Stimulated activated CD4-positive, alpha-beta T cell treated with anti-CD3 and anti-CD28 coated beads, TNF-alpha, amount 100 ng/mL, for 24 hours (primary cell): ENCODE measurements at regions not wholly inside any gene's neighbourhood (a gene's known extent, or its start where the extent isn't known, plus 50 kb on each side); places are given as distances from the start of the nearest gene placed in this dataset.
"Not testable (repeated sequence)": the region's sequence is repeated elsewhere in the genome, so short reads cannot be mapped to it uniquely, and the experiment has no call there.

Experiments
- DNase-seq, 3 experiments: peaks; one replicate each; pipeline ENCODE4 v3.0.0-alpha.2; 2020; ENCODE audit warnings: low read depth in 3 of 3

DNA sequence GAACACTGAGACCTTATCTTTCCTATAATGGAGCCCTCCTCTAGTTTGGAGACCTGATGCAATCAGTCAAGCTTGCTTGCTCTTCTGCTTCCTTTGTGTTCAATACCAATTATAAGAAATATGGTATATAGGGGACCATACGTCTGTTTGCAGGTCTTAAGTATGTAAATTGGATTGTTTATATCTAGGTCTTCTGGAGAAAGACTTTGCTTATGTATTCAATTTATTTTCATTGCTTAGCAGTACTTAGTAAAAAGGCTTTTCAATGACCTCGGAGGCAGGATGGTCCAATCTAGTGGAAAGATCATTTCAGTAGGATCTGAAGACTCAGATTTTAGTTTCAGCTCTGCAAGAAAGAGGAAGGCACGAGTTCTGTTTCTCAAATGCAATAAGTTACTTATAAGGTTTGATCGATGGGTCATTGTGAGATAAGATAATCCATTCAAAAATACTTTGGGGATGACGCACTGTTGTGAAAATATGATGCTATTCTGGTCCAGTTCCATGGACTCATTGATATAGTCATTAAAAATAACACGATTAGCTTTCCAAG is 571.6 kb downstream of the SH2D4B start:
- DNase-seq, result no peak

DNA sequence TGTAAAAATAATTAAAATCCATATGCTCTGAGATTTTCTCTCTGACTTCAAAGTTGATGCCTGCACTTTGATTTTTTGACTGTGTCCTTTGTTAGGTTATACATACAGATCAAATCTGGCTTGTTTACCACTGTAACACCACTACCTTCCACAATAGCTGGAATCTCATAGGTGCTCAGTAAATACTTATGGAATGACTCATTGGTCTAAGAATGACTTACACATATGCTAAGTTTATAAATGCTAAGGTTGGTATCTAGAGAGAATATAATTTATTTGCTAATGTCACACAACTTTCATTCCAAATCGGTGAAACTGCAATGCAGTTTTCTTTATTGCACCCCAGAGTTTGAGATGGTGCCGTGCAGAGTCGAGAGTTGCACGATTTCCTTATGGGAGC is 578.5 kb downstream of the SH2D4B start:
- DNase-seq, result no peak

DNA sequence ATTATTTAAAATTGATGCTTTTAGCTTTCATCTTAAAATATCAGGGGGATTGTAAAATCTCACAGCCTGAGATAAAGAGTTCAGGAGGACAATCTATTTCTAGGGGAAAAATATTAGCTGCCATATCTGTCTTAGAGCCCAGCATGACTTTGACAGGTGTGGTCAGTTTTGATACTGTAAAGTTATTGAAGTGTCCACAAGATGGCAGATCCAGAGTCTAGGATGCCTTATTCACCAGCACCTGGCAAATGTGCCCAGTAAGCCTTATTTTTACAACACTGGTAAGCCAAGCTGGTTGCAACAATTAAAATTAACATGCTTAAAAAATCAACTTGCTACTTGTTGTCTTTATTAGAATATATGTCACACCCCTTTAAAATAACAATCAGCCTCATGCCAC is 579.3 kb downstream of the SH2D4B start:
- no peak for DNase-seq

DNA sequence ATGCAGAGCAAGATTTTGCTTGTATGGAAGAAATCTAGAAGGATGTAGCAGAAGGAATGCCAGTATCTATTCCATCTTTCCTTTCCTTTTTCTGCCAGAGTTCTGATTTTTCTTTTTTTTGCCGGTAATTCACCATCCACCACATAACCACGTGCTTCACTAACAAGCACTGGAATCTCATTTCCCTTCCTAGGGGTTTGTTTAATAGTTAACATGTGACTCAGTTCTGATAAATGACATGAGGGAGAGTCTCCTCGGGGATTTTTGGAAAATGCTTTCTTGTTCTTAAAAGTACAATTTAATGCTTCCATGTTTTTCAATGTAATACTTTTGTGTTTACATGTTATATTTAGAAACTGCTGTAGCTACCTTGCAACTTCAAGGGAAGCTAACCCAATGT is 590.2 kb downstream of the SH2D4B start:
- no peak for DNase-seq

DNA sequence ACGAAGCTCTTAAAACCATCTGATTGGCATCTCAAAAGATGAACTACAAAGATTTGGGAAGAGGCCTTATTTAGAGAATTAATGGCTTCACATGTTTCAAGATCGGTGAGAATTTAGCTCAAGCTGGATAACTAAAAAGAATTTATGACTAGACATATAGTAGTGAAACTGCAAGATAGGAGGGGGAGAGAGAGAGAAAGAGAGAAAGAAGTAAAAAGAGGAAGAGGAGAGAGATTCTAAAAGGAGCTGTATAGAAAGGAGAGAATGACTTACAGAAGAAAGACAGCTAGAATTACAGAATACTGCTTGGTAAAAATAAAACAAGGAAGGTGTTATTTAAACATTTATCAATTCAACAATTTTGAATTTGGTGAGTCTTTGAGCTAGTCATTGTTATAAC is 592.3 kb downstream of the SH2D4B start:
- DNase-seq, result no peak

DNA sequence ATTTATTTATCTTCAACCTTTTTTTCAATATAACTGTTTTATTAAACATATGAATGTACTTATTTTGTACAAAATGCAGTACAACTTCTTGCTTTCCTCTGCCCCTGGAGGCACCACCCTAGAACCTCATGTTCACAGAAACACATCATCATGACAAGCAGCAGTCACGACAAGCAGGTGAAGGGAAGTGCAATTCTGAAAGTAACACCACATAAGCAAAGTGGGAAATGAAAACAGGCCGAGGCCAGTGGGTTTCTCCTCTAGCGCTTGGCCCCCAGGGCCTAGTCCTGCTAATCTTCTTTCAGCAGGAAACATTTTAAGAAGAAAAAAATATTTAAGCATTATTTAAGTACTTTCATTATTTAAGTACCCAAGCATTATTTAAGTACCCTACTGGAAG is 598.1 kb downstream of the SH2D4B start:
- DNase-seq, result no peak

DNA sequence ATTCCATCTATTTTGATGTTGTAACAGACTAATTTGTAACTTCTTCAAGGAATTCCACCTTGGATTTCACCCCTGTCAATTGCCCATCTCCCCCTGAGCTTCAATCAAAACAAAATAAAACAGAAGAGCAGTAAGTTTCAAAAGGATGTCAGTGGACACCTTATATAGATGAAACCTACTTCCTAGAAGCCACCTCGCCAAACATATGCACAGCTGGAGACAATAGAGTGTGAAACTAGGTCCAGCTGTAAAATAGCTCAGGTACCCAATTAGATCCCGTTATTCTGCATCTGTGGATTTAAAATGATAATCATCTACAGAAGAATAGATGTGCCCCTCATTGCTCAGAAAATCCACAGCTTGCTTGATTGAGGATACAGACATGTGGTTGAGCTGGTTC is 598.6 kb downstream of the SH2D4B start:
- DNase-seq, result no peak

DNA sequence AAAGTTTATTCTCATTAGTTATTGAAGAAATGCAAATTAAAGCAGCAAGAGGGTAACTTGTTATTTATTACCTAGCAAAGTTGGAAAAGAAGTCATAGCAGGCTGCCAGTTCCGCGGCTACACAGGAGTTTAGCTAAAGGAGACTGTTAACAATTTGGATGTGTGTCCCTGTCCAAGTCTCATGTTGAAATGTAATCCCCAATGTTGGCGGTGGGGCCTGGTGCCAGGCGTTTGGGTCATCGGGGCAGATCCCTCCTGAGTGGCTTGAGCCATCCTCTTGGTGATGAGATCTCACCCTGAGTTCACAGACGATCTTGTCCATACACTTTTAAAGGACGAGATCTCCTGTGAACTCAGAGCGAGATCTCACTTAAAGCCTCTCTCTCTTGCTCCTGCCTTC is 608.3 kb downstream of the SH2D4B start:
- DNase-seq, result no peak

DNA sequence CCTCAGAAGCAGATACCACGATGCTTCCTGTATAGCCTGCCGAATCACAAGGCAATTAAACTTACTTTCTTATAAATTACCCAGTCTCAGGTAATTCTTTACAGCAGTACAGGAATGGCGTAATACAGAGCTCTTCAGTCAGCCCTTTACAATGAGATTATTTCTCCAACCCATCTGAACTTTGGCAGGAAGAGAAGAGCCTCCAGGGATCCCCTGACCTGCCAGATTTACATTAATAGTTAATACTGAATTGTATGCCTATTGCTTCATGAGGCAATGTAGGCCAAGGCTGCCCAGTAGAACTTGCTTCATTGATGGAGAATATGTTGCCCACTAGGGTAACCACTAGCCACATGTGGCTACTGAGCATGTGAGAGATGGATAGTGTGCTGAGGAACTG is 608.7 kb downstream of the SH2D4B start:
- DNase-seq, result no peak

DNA sequence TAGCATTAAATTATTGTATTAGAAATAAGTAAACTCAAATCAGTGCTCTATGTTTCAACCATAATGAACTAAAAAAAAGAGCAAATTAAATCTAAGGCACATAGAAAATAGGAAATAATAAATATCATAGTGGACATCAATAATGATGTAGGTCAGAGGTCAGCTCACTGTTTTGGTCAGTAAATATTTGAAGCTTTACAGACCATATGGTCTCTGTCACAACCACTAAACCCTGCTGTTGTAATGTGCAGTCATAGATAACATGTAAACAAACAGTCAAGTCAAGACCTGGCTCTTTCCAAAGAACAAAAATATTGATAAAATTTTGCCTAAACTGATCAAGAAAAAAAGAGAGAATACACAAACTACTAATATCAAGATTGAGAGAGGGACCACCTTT is 615.0 kb downstream of the SH2D4B start:
- DNase-seq, result no peak

DNA sequence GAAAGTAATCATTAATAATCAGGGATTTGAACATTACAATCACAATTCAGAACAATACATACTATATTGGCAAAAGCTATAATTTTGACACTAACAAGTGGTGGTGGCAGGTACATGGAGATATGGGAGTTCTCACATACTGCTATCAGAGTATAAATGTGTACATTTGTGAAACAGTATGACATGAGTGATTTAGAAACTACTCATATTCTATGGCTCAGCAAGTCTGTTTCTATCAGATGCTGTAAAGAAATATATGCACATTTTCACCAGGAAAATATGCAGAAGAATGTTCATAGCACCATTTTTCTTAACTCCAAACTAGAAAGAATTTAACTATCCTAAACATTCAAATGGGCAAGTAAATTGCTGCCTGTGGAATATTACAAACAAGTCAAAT is 620.0 kb downstream of the SH2D4B start:
- no peak for DNase-seq

DNA sequence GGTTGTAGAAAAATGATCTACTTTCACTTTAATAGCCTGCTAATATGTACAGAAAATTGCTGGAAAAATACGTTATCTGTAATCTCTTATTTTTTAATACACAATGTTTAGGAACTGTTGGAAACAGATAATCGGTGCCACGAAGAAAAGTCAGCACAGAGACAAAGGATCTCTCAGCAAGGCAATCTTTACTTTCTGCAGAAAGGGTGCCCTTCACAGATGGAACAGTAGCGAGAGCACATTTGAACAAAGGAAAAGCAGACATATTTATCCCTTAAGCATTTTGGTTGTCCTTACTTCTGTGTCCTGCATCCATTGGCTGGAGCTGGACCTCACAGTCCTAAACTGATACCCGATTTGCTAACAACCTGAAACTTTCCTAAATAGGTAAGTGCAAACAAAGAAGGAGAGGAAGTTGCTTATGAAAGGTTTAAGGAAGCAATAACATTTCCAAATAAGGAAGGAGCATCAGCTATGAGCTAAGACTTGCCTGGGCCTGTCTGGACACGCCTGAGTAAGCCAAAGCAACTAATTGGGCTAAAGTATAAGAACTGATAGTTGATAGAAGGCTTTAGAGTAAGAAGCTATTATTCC is 640.0 kb downstream of the SH2D4B start:
- no peak for DNase-seq

DNA sequence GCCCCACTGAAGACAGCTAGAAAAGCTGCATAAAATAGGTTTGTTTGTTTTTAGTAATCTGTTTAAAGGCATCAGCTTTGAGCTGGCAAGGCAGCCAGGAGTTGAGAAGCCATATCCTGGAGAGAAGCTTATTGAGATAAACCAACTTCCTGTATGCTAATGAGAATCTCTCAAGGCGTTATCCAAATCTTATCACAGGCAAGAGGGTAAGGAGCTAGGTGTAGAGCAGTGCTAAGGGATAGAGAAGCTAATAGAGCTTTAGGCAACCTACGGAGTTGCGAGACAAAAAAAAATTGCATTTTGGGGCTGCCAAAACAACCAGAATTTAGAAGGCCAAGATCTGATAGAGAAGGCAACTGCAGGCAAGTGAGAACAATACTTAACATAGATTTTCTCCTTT is 641.6 kb downstream of the SH2D4B start:
- no peak for DNase-seq

DNA sequence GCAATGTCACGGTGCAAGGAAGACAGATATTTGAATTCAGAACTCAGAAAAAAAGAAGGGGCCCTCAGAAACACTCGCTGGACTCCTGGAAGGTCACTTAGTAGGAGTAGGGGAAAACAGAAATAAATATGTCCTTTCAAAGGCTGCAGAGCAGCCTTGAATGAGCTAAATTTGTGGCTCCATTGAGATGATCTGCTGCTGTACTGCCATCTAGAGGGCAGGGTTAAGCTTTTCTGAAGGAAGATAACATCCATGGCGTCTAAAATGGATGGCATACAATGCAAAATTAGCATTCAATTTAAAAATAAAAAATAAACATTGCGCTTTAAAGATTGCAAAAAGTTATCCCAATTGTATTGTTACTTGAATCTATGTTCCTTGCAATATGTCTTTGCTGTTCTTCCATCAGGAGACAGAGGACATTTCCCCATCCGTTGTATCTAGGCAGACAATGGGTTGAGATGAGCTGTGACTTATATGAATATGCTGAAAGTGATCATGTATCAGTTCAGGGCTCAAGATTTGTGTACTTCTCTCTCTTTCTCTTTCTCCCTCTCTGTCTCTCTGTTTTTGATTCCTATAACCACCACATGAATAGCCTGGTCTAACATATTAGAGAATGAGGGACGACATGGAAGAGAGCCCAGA is 642.2 kb downstream of the SH2D4B start:
- no peak for DNase-seq

DNA sequence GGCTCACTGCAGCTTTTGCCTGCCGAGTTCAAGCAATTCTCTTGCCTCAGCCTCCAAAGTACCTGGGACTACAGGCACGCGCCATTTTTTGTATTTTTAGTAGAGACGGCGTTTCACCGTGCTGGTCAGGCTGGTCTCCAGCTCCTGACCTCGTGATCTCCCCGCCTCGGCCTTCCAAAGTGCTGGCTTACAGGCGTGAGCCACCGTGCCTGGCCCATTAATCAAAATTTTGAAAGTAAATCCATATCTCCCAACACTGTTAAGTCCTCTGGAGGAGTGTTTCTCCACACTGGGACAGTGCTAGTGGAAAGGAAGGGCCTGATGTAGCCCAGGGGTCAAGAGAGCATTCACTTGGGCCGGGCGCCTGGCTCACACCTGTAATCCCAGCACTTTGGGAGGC is 644.6 kb downstream of the SH2D4B start:
- no peak for DNase-seq

DNA sequence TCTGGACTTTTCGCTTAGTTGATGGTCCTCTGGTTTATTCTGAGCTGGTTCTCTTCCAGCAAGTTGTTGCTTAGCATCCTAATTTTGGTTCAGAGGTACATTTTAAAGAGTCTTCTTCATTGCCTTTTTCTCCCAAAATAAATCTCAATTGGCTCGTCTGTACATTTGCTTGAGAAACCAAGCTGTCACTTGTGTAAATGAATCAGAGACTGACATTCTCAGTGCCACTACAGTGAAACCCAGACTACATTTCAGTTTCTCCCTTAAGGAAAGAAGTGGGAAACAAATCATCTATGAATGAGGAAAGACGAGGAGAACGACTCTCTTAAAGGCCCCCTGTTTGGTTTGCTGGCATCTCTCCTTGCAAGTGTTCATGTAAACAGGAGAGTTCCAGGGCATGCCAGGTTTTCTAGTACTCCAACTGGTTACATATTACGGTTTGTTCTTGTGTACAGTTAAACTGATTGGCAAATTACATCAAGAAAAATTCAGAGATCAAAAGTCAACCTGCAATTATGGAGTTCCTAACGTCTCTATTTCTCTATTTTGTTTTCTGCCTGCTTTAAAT is 654.6 kb downstream of the SH2D4B start:
- no peak for DNase-seq

DNA sequence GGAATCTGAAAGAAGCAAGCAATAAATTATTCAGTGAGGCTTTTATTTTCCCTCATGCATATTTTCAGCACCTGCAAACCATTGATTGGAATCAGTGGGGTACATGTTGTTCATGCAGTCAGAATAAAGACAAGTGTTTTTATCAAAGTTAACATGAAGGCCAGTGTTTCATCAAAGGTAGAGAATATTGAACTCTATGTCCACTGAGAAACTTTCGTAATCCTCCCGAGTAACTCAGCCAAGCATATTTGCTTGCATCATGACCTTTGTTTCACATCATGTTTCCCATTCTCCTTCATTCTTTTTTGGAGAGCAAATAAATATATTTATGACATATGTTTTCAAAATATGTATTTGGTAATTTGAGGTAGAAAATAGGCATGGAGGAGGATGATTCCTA is 663.1 kb downstream of the SH2D4B start:
- DNase-seq, result no peak

DNA sequence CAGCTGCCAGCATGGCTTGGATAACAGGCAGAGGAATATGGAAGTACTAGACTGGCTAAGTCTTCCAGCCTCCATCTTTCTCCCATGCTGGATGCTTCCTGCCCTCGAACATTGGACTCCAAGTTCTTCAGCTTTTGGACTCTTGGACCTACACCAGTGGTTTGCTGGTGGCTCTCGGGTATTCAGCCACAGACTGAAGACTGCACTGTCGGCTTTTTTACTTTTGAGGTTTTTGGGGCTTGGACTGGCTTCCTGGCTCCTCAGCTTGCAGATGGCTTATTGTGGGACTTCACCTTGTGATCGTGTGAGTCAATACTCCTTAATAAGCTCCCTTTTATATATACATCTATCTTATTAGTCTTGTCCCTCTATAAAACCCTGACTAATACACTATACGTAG is 667.6 kb upstream of the NRG3 start:
- DNase-seq, result not testable (repeated sequence)

DNA sequence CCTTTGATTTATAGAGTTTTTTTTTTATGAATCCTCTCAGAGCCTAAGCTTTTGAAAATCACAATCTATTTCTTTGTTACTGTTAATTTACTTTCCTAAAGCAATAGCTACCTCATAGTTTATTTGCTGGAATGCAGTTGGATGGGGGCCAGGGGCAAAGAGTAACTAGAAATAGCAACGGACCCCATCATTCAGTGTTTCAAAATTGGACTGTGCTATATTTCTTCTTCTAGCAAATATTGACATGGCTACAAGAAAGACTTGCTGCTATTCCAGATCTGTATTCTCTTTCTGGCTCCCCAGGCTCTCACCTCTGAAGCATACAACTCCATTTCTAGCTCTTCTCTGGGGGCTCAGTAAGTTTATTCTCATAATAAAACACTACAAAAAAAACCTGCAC is 661.6 kb upstream of the NRG3 start:
- DNase-seq, result no peak

DNA sequence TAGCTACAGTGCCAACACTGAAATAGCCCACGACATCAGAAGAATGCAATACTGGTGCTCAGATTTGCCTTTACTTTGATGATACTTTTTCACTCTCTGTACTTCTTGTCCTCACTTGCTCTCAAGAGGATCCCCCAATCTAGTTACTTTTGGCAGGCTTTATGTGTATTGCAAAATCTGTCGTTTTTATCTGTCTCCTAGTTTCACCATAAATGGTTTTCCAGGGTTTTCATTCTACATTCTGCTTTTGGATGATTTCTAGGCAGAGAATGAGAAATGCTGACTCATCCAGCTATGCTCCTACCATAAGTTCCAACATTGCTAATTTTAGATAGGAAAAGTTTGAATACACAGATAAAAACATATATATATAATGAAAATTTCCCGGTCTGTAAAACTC is 659.5 kb upstream of the NRG3 start:
- DNase-seq, result no peak

DNA sequence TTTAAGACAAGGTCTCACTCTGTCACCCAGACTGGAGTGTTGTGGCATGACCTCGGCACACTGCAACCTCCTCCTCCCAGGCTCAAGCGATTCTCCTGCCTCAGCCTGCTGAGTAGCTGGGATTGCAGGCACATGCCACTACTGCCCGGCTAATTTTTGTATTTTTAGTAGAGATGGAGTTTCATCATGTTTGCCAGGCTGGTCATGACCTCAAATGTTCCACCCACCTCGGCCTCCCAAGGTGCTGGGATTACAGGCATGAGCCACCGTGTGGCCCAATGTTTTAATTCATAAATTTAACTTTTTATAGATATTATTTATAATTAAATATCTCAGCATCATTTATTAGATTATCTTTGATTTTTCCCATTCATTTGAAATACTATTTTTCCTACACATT is 658.0 kb upstream of the NRG3 start:
- no peak for DNase-seq

DNA sequence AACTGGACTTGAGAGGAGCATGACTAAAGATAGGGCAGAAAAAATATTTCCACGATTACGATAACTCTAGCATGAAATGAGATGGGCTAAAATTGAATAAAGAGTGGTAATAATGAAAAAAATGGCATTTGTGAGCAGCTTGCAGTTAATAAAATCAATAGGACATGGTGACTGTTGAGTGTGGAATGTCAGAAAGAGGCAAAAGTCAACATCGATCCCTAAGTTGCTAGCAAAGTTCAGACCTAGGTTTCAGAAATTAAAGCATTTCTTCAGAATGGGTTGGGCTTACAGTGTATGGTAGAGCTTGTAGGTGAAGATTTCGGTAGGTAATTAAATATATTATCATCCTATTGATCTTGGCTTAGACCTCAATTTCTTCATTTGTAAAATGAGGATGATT is 656.7 kb upstream of the NRG3 start:
- DNase-seq, result no peak

DNA sequence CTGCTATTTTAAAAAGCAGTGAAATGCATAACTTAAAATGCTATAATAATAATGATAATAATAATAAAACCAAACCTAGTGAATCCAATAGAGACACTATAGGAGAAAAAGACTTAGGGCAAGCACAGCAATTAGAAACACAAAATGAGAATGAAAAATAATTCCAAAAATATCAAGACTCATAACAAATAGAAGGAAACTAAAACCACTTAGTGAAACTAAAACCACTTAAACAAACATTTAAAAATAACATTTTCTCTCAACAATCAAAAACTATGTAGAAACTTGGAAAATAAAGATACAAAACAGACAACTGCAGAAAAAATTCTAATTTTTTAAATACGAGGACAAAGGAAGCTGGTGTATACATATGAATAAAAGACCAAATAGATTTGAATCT is 655.2 kb upstream of the NRG3 start:
- DNase-seq, result no peak

DNA sequence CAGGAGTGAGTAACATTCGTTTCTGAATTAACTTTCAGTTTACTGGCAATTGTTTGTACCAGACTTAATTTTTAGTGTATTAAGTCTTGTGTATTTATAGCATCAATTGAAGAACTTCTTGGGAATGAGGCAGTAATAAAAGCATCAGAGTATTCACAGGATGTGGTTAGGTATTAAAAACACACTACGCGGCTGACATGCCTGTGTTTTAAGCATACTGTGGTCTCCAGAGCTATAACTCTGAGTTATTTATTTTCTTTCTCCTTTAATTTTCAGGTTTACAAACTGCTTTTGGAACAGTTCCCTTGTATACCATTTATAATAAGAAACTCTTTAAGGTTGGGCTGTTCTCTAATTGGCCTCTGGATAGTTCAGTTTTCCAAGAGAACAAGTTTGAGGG is 626.1 kb upstream of the NRG3 start:
- DNase-seq, result no peak
